Subcutaneous abdominal adipose tissue (tissue), 5 donors: ENCODE measurements at regions not wholly inside any gene's neighbourhood (a gene's known extent, or its start where the extent isn't known, plus 50 kb on each side); places are given as distances from the start of the nearest gene placed in this dataset.

Experiments used
- H3K27ac ChIP-seq: one replicate; pipeline ENCODE4 v1.7.0; 2013; ENCODE audit warnings: low read depth, mild to moderate bottlenecking, inconsistent platforms, low read length, moderate library complexity
- H3K27me3 ChIP-seq, 5 donors: one replicate each; pipeline ENCODE4 v1.7.0; 2013; ENCODE audit warnings: low read length in 5 of 5, inconsistent platforms in 1 of 5; ENCODE audit not compliant: control insufficient read depth in 5 of 5, insufficient read depth in 4 of 5
- H3K36me3 ChIP-seq, 5 donors: one replicate each; pipeline ENCODE4 v1.7.0; 2013; ENCODE audit warnings: low read length in 5 of 5; ENCODE audit not compliant: control insufficient read depth in 5 of 5, insufficient read depth in 5 of 5
- H3K4me1 ChIP-seq, 5 donors: one replicate each; pipeline ENCODE4 v1.7.0; 2013; ENCODE audit warnings: low read length in 5 of 5, mild to moderate bottlenecking in 3 of 5, moderate library complexity in 1 of 5; ENCODE audit not compliant: control insufficient read depth in 5 of 5, insufficient read depth in 5 of 5
- H3K4me3 ChIP-seq, 5 donors: one replicate each; pipeline ENCODE4 v1.7.0; 2013; ENCODE audit warnings: low read length in 5 of 5, low read depth in 1 of 5
- H3K9ac ChIP-seq, 5 donors: one replicate each; pipeline ENCODE4 v1.7.0; 2013; ENCODE audit warnings: low read length in 5 of 5, mild to moderate bottlenecking in 4 of 5, moderate library complexity in 3 of 5
- H3K9me3 ChIP-seq, 5 donors: one replicate each; pipeline ENCODE4 v1.7.0; 2013; ENCODE audit warnings: low read length in 5 of 5; ENCODE audit not compliant: control insufficient read depth in 5 of 5
- donor health status: healthy.
- donor health status: healthy.
- donor health status: healthy.
- donor health status: healthy.
- donor health status: healthy.

DNA sequence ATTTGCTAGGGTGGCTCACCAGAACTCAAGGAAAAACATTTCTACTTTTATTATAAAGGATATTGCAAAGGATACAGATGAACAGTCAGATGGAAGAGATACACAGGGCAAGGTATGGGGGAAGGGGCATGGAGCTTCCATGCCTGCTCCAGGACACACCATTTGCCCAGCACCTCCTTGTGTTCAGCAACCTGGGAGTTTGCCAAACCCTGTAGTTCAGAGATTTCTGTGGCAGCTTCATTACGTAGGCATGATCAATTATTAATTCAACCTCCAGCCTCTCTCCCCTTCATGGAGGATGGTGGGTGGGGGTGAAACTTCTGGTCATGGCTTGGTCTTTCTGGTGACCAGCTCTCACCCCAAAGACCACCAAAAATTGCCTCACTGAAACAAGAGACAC lies 353.9 kb upstream of the THBS1 start:
- no peaks in the 10 kb centered on the region for H3K36me3 ChIP-seq
- H3K27ac ChIP-seq = no peak overlapping the region
- no peaks in the 10 kb centered on the region for H3K9me3 ChIP-seq
- H3K27me3 ChIP-seq = no peaks in the 10 kb centered on the region
- no peak overlapping the region for H3K9ac ChIP-seq
- peaks cover 0 to 8% (median 0%) of the 10 kb centered on the region in 5 donors for H3K4me1 ChIP-seq
- no peak overlapping the region for H3K4me3 ChIP-seq

DNA sequence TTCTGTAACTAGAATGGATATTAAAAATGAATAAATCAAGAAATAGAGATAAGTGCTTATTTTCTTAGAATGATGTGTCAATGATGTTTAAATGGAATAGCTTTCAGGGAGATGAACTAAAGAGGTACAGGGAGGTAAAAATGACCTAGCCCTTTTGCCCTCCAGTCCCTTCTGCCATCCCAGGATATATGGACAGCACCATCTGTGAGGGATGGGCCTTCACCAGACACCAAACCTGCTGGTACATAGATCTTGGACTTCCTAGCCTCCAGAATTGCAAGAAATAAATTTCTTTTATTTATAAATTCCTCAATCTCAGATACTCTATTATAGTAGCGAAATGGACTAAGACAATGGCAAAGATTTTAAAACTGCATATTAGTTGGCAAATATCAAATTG lies 352.0 kb upstream of the THBS1 start:
- Histone ChIP-seq H3K4me1 (peaks cover 0 to 8% (median 0%) of the 10 kb centered on the region in 5 donors), H3K9ac (no peak overlapping the region), H3K4me3 (no peak overlapping the region), H3K27me3 (no peaks in the 10 kb centered on the region), H3K27ac (no peak overlapping the region), H3K36me3 (no peaks in the 10 kb centered on the region), H3K9me3 (no peaks in the 10 kb centered on the region)

DNA sequence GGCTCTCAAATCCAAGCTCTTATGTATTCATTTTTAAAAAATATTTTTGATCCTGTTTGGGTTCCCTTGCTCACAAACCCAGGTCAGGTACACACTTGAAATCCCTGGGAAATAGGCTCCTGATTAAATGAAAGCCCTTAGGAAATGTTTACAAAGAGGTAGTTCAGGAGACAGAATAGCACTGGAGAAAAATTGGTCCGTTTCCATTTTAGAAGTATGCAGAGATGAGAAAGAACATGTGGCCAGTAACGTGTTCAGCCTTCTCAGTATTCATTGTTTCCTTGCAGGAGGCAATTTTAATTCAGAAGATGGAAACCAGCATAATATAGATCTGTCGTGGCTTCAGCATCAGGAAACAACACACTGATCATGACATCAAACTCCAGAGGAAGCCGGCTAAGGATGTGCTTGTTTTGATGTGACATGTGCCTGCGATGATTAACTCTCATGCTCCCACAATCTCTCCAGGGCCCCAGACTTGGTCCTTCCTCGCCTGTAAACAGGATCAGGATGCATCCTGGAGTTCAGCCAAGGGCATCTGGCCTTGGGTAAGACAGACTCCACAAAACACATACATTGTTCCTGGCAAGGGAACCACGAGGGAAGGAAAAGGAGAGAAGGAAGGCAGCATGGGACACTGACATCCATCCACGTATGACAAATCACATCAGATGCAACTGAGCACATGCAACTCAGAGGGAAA lies 350.5 kb upstream of the THBS1 start:
- Histone ChIP-seq H3K27ac (no peak overlapping the region), H3K4me1 (peaks cover 0 to 8% (median 0%) of the 10 kb centered on the region in 5 donors), H3K27me3 (no peaks in the 10 kb centered on the region), H3K9me3 (no peaks in the 10 kb centered on the region), H3K9ac (no peak overlapping the region), H3K4me3 (no peak overlapping the region), H3K36me3 (no peaks in the 10 kb centered on the region)

DNA sequence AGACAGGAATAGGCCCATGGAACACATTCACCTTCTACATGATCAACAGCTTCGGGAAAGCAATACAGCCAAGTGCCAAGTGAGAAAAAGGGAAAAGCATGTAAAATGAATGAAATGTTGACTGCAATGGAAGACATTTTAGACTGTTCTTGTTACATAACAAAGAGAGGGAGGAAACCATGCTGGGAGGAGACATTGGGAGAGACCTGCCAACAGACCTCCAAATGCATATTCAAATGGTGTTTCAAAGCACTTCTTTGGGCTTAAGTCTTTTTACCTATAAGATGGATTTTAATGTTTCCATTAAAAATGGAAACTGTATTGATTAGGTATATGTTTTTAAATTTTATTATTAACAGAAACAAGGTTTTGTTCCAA lies 350.0 kb upstream of the THBS1 start:
- H3K27me3 ChIP-seq = no peaks in the 10 kb centered on the region
- H3K9me3 ChIP-seq = no peaks in the 10 kb centered on the region
- H3K4me3 ChIP-seq = no peak overlapping the region
- no peak overlapping the region for H3K9ac ChIP-seq
- no peak overlapping the region for H3K27ac ChIP-seq
- no peaks in the 10 kb centered on the region for H3K36me3 ChIP-seq
- peaks cover 0 to 8% (median 0%) of the 10 kb centered on the region in 5 donors for H3K4me1 ChIP-seq

DNA sequence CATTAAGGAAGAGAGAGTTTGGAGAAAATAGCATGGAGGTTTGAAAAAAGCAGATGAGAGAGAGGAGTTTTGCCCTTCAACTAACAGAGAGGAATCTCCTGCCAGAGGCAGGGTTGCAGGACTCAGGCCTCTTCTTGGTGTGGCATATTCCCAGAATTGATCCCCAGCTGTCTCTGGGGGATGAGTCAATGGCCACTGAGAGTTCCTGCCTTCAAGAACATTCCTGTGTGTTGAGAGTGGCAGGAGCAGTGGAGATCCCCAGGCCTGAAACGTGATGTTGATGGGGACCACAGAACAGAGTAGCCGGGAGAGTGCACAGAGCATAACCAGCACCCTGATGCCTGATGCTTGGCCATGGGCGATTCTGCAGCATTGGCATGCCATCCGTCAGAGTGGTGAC lies 348.4 kb upstream of the THBS1 start:
- Histone ChIP-seq H3K36me3 (no peaks in the 10 kb centered on the region), H3K27me3 (no peaks in the 10 kb centered on the region), H3K27ac (no peak overlapping the region), H3K4me3 (no peak overlapping the region), H3K9ac (no peak overlapping the region), H3K9me3 (no peaks in the 10 kb centered on the region), H3K4me1 (peaks cover 0 to 8% (median 0%) of the 10 kb centered on the region in 5 donors)

DNA sequence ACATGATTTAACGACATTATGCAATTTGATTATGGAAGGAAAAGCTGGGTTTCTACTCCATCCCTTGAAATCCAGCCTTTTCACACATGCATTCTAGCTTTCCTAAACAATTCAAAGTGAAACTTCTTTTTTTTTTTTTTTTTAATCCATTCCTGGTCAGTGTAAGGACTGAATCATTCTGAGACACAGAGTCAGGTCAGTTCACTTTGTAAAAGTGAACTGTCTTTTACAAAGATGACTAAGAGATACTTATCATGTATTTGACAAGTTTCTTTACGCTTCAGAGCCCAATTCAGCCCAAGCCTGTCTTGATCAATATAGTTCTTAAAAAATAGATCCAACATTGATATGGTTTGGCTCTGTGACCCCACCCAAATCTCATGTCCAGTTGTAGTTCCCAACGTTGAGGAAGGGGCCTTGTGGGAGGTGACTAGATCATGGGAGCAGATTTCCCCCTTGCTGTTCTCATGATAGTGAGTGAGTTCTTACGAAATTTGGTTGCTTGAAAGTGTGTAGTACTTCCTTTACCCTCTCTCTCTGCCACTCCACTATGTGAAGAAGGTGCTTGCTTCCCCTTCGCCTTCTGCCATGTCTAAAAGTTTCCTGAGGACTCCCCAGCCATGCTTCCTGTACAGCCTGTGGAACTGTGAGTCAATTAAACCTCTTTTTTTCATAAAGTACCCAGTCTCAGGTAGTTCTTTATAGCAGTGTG lies 345.6 kb upstream of the THBS1 start:
- Histone ChIP-seq H3K9me3 (peaks cover 0 to 2% (median 0%) of the 10 kb centered on the region in 5 donors), H3K27ac (no peak overlapping the region), H3K4me1 (peaks cover 0 to 7% (median 0%) of the 10 kb centered on the region in 5 donors), H3K36me3 (no peaks in the 10 kb centered on the region), H3K9ac (no peak overlapping the region), H3K27me3 (no peaks in the 10 kb centered on the region), H3K4me3 (no peak overlapping the region)

DNA sequence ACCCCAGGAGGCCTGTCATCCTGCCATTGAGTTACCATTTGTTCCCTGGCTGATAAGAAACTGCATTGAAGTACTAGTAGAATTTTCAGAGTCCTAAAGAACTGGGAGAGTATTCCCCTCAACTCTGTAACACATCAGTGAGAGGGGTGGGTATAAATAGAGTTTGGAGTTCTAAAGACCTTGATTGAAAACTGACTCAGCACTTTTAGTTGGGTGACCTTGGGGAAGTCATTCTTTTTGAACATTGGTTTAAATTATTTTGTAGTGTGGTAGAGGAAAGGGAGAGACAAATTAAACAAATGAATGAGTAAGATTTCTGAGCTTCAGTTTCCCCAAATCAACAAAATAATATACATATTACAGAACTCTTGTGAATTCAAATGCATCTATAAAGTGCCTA lies 344.5 kb upstream of the THBS1 start:
- no peaks in the 10 kb centered on the region for H3K36me3 ChIP-seq
- H3K9ac ChIP-seq = no peak overlapping the region
- no peaks in the 10 kb centered on the region for H3K27me3 ChIP-seq
- no peak overlapping the region for H3K4me3 ChIP-seq
- H3K4me1 ChIP-seq = no peaks in the 10 kb centered on the region
- peaks cover 0 to 6% (median 4%) of the 10 kb centered on the region in 5 donors for H3K9me3 ChIP-seq
- H3K27ac ChIP-seq = no peak overlapping the region

DNA sequence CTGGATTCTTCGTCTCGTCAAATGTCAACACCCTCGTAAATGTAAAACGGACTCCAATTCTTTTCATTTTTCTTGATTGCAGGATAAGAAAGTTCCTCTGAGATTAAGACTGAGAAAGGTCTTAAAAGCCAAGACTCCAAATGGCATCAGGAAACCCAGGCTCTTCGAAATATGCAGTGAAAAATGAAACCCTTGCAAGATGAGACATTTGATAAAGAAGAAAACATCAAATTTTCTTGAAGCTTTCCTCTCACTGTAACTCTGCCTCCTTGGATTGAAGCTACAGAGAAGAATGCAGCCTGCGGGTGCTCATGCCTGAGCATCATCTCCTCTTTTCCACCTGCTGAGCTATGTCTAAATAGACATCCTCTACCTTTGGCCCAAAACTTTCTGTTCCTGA lies 342.4 kb upstream of the THBS1 start:
- Histone ChIP-seq H3K4me1 (peaks cover 0 to 11% (median 0%) of the 10 kb centered on the region in 5 donors), H3K36me3 (no peaks in the 10 kb centered on the region), H3K27me3 (no peaks in the 10 kb centered on the region), H3K9ac (no peak overlapping the region), H3K9me3 (peaks cover 0 to 6% (median 4%) of the 10 kb centered on the region in 5 donors), H3K4me3 (no peak overlapping the region), H3K27ac (no peak overlapping the region)

DNA sequence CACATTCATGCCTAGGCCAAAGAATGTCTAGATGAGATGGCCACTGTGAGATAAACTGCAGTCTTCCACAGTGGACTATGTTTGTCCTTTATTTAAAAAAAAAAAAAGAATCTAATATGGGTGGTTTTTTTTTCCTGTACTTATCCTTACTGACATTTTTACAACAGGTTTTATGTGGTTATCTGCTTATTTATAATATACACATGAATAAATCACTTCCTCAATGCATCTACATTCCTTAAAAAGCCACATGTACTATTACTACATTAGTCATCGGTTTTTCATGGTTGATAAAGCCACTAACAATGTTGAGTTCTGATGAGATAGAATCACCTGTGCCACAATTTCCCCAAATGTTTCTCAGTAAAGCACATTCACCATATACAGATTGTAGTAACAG lies 341.3 kb upstream of the THBS1 start:
- Histone ChIP-seq H3K4me3 (no peak overlapping the region), H3K27me3 (no peaks in the 10 kb centered on the region), H3K36me3 (no peaks in the 10 kb centered on the region)

DNA sequence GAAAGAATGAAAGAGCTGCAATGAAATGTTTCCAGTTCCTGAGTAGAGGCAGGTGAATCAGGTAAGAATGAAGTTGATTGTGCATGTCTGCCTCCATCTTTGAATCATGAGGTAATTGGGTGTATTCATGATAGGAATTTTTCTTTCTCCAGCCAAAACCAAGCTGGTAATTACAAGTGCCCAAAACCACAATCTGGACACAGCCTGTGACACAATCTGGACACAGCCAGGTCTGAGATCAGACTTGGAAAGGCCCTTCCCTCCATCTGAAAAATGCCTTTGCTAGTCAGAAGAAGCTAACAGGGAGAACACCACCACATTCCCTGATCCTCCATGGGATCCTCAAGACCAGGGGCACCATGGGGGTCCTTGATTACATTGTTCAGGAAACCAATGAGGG lies 338.5 kb upstream of the THBS1 start:
- Histone ChIP-seq H3K36me3 (no peaks in the 10 kb centered on the region), H3K4me3 (no peak overlapping the region), H3K27ac (no peak overlapping the region), H3K9ac (no peak overlapping the region), H3K9me3 (peaks cover 0 to 6% (median 4%) of the 10 kb centered on the region in 5 donors), H3K27me3 (no peaks in the 10 kb centered on the region), H3K4me1 (peaks cover 0 to 17% (median 0%) of the 10 kb centered on the region in 5 donors)

More for the DNA sequence above, 341.3 kb upstream of the THBS1 start:
- Histone ChIP-seq H3K9me3 (peaks cover 0 to 6% (median 4%) of the 10 kb centered on the region in 5 donors), H3K27ac (no peak overlapping the region), H3K9ac (no peak overlapping the region), H3K4me1 (peaks cover 0 to 17% (median 0%) of the 10 kb centered on the region in 5 donors)
